H1 (cell line): ENCODE measurements at regions not wholly inside any gene's neighbourhood (a gene's known extent, or its start where the extent isn't known, plus 50 kb on each side); places are given as distances from the start of the nearest gene placed in this dataset.

Source experiments
- CTCF ChIA-PET: fragments of 300-600 bp; sonication (Branson Sonifier 250); formaldehyde crosslinking; loops from one replicate; lab custom pipeline; 2021; ENCODE audit not compliant: partially characterized antibody; lab: Charles Lee
- POLR2A ChIA-PET: fragments of 300-600 bp; sonication (Branson Sonifier 250); formaldehyde crosslinking; loops from one replicate; lab custom pipeline; 2021; ENCODE audit warnings: inconsistent platforms; ENCODE audit not compliant: partially characterized antibody; lab: Charles Lee
- DNase-seq, 2 experiments: peaks; one replicate each; pipeline versions ENCODE4 v3.0.0 to v3.0.0-alpha.2; 2010 to 2022; ENCODE audit warnings: low spot score in 2 of 2, low read depth in 1 of 2, mixed read lengths in 1 of 2
- FAIRE-seq: peaks from 2 replicates; lab custom pipeline; 2011; peaks lifted over from hg19 to GRCh38; lab: Jason Lieb, UNC
- H2AFZ ChIP-seq: 2 replicates; pipeline ENCODE4 v1.8.1; 2012; ENCODE audit warnings: low read length, inconsistent platforms
- H2AK5ac ChIP-seq: 2 replicates; pipeline ENCODE4 v1.6.1; 2013; ENCODE audit warnings: low read depth, low read length
- H2BK120ac ChIP-seq: replicated peaks from 2 replicates; pipeline ENCODE3; 2013; ENCODE audit warnings: low read depth, low read length, inconsistent platforms
- H2BK12ac ChIP-seq: 2 replicates; pipeline ENCODE4 v1.6.1; 2013; ENCODE audit warnings: low read depth, low read length
- H2BK15ac ChIP-seq: 2 replicates; pipeline ENCODE4 v1.6.1; 2013; ENCODE audit warnings: low read length
- H2BK20ac ChIP-seq: 2 replicates; pipeline ENCODE4 v1.6.1; 2013; ENCODE audit warnings: low read length
- H2BK5ac ChIP-seq: 2 replicates; pipeline ENCODE4 v1.6.1; 2013; ENCODE audit warnings: low read depth, low read length
- H3K14ac ChIP-seq: 2 replicates; pipeline ENCODE4 v1.6.1; 2013; ENCODE audit warnings: inconsistent platforms; ENCODE audit not compliant: insufficient read length
- H3K18ac ChIP-seq: 2 replicates; pipeline ENCODE4 v1.6.1; 2013; ENCODE audit warnings: low read length; ENCODE audit errors: extremely low read depth
- H3K23ac ChIP-seq: 2 replicates; pipeline ENCODE4 v1.6.1; 2013; ENCODE audit warnings: inconsistent platforms; ENCODE audit not compliant: insufficient read length
- H3K23me2 ChIP-seq: 2 replicates; pipeline ENCODE4 v1.6.1; 2013; ENCODE audit warnings: low read depth, low read length
- H3K27ac ChIP-seq: 2 replicates; pipeline ENCODE4 v1.6.1; 2011; ENCODE audit warnings: low read depth, low read length, inconsistent platforms
- H3K27me3 ChIP-seq, 4 experiments: replicated peaks in 1 of 4; 1 replicate in 1 of 4; 2 replicates in 3 of 4; pipeline versions ENCODE4 v1.6.1 to v1.8.1; 2011 to 2013; ENCODE audit warnings: low read length in 3 of 4, mild to moderate bottlenecking in 3 of 4, inconsistent platforms in 2 of 4, mixed read lengths in 2 of 4, moderate library complexity in 1 of 4; ENCODE audit not compliant: control insufficient read depth in 3 of 4, insufficient read depth in 3 of 4; ENCODE audit errors: extremely low read depth in 1 of 4
- H3K36me3 ChIP-seq, 4 experiments: 2 replicates each; pipeline versions ENCODE4 v1.6.1 to v1.8.1; 2011 to 2013; ENCODE audit warnings: mild to moderate bottlenecking in 4 of 4, low read length in 3 of 4, moderate library complexity in 2 of 4, control low read depth in 1 of 4, inconsistent platforms in 1 of 4; ENCODE audit not compliant: insufficient read depth in 4 of 4, control insufficient read depth in 2 of 4
- H3K4ac ChIP-seq: replicated peaks from 2 replicates; pipeline ENCODE3; 2013; ENCODE audit warnings: low read length, low read depth, mixed read lengths, inconsistent platforms; ENCODE audit not compliant: insufficient read length
- H3K4me1 ChIP-seq, 4 experiments: replicated peaks in 1 of 4; 1 replicate in 1 of 4; 2 replicates in 3 of 4; pipeline versions ENCODE4 v1.6.1 to v1.8.1; 2011 to 2013; ENCODE audit warnings: low read length in 3 of 4, inconsistent platforms in 2 of 4, mixed read lengths in 1 of 4; ENCODE audit not compliant: insufficient read depth in 4 of 4, control insufficient read depth in 3 of 4
- H3K4me2 ChIP-seq, 2 experiments: 2 replicates each; pipeline versions ENCODE4 v1.6.1 to v1.8.1; 2011 to 2013; ENCODE audit warnings: low read depth in 2 of 2, low read length in 2 of 2, control low read depth in 1 of 2, inconsistent platforms in 1 of 2, mild to moderate bottlenecking in 1 of 2; ENCODE audit not compliant: insufficient read depth in 1 of 2
- H3K4me3 ChIP-seq, 4 experiments: fragments of 200-600, 300-600 bp in 1 of 4; sonication (generic), shearing (Covaris generic), sonication (Bioruptor Twin) in 1 of 4; 2 replicates each; pipeline versions ENCODE4 v1.5.1 to v1.8.1; 2011 to 2016; ENCODE audit warnings: low read length in 4 of 4, low read depth in 3 of 4, control low read depth in 2 of 4, inconsistent platforms in 2 of 4, mild to moderate bottlenecking in 2 of 4, mixed read lengths in 1 of 4, moderate library complexity in 1 of 4; ENCODE audit not compliant: insufficient read depth in 2 of 4; ENCODE audit errors: extremely low read depth in 1 of 4
- H3K56ac ChIP-seq: replicated peaks from 2 replicates; pipeline ENCODE3; 2013; ENCODE audit warnings: low read depth, mild to moderate bottlenecking, mixed read lengths, low read length, inconsistent platforms; ENCODE audit not compliant: insufficient read length
- H3K79me1 ChIP-seq: 2 replicates; pipeline ENCODE4 v1.6.1; 2013; ENCODE audit warnings: low read depth, low read length, control low read depth
- H3K79me2 ChIP-seq, 2 experiments: 2 replicates each; pipeline versions ENCODE4 v1.6.1 to v1.8.1; 2012 to 2013; ENCODE audit warnings: low read length in 2 of 2, mild to moderate bottlenecking in 2 of 2, inconsistent platforms in 1 of 2; ENCODE audit not compliant: insufficient read depth in 2 of 2, control insufficient read depth in 1 of 2
- H3K9ac ChIP-seq, 4 experiments: replicated peaks in 1 of 4; 1 replicate in 1 of 4; 2 replicates in 3 of 4; pipeline versions ENCODE4 v1.6.1 to v1.8.1; 2011 to 2013; ENCODE audit warnings: low read depth in 3 of 4, low read length in 3 of 4, control low read depth in 2 of 4, mild to moderate bottlenecking in 2 of 4, moderate library complexity in 2 of 4, inconsistent platforms in 1 of 4; ENCODE audit errors: extremely low read depth in 1 of 4
- H3K9me3 ChIP-seq, 2 experiments: 2 replicates each; pipeline versions ENCODE4 v1.6.1 to v1.8.1; 2012 to 2013; ENCODE audit warnings: mild to moderate bottlenecking in 2 of 2, moderate library complexity in 2 of 2, control low read depth in 1 of 2, inconsistent platforms in 1 of 2, low read depth in 1 of 2, low read length in 1 of 2, mixed read lengths in 1 of 2; ENCODE audit not compliant: insufficient read depth in 2 of 2
- H4K20me1 ChIP-seq, 2 experiments: replicated peaks in 1 of 2; 2 replicates each; pipeline versions ENCODE3 to v1.8.1; 2011 to 2013; ENCODE audit warnings: inconsistent platforms in 2 of 2, low read length in 2 of 2, mild to moderate bottlenecking in 1 of 2; ENCODE audit not compliant: insufficient read depth in 2 of 2, control insufficient read depth in 1 of 2
- H4K5ac ChIP-seq: 2 replicates; pipeline ENCODE4 v1.6.1; 2013; ENCODE audit warnings: low read length, low read depth, mixed read lengths, inconsistent platforms; ENCODE audit not compliant: insufficient read length
- H4K8ac ChIP-seq: 2 replicates; pipeline ENCODE4 v1.8.0; 2013; ENCODE audit warnings: mild to moderate bottlenecking, moderate library complexity, low read length, inconsistent platforms; ENCODE audit not compliant: insufficient read depth; ENCODE audit errors: extremely low read depth
- H4K91ac ChIP-seq: replicated peaks from 2 replicates; pipeline ENCODE3; 2013; ENCODE audit warnings: low read length, mixed read lengths, inconsistent platforms; ENCODE audit not compliant: insufficient read length
- ATF3 ChIP-seq: IDR thresholded peaks from 2 replicates; pipeline ENCODE4 v1.6.1; 2011; ENCODE audit warnings: low read depth, mild to moderate bottlenecking, low read length; ENCODE audit not compliant: insufficient read depth
- CBX5 ChIP-seq: fragments of 300-800, 300-1000 bp; sonication (generic); IDR thresholded peaks from 2 replicates; pipeline ENCODE4 v1.7.1; 2016; ENCODE audit warnings: antibody characterized with exemption, low read length, low read depth
- CEBPB ChIP-seq: IDR thresholded peaks from 2 replicates; pipeline ENCODE4 v1.6.1; 2012; ENCODE audit warnings: low read depth, low read length
- CREB1 ChIP-seq: IDR thresholded peaks from 2 replicates; pipeline ENCODE4 v1.6.1; 2012; ENCODE audit warnings: inconsistent platforms
- GTF2F1 ChIP-seq: IDR thresholded peaks from 2 replicates; pipeline ENCODE4 v1.6.1; 2012; ENCODE audit warnings: low read depth, low read length, improper control_type of control experiment, borderline replicate concordance
- HDAC2 ChIP-seq, 2 experiments: fragments of 300-600 bp in 1 of 2; sonication (generic) in 1 of 2; IDR thresholded peaks; 2 replicates each; pipeline ENCODE4 v1.6.1; 2011 to 2012; ENCODE audit warnings: low read depth in 2 of 2, low read length in 2 of 2, mild to moderate bottlenecking in 2 of 2, moderate library complexity in 2 of 2, borderline replicate concordance in 1 of 2, inconsistent platforms in 1 of 2
- KDM4A ChIP-seq: IDR thresholded peaks from one replicate; pipeline ENCODE4 v1.7.1; 2012; ENCODE audit warnings: low read depth, mild to moderate bottlenecking, moderate library complexity, low read length, inconsistent platforms; ENCODE audit not compliant: severe bottlenecking
- NRF1 ChIP-seq: IDR thresholded peaks from 2 replicates; pipeline ENCODE4 v1.6.1; 2011; ENCODE audit warnings: mild to moderate bottlenecking, low read depth, low read length, improper control_type of control experiment
- POU5F1 ChIP-seq: IDR thresholded peaks from 2 replicates; pipeline ENCODE4 v1.6.1; 2011; ENCODE audit warnings: low read depth, mild to moderate bottlenecking, low read length, moderate library complexity
- RXRA ChIP-seq: IDR thresholded peaks from 2 replicates; pipeline ENCODE4 v1.6.1; 2011; ENCODE audit warnings: low read depth, mild to moderate bottlenecking, low read length, moderate library complexity; ENCODE audit not compliant: insufficient read depth
- TEAD4 ChIP-seq: IDR thresholded peaks from 2 replicates; pipeline ENCODE4 v1.6.1; 2012; ENCODE audit warnings: low read depth, low read length, inconsistent platforms, mixed read lengths
- WGBS, 2 experiments: shearing (Covaris generic) in 1 of 2; methylation state at CpG; one replicate each; pipeline versions ENCODE4 v1.1.6 to v1.1.7; 2013 to 2015; ENCODE audit warnings: low lambda C conversion rate in 2 of 2, mixed read lengths in 2 of 2, inconsistent platforms in 1 of 2, low coverage in 1 of 2, missing lambda C conversion rate in 1 of 2; ENCODE audit not compliant: insufficient replicate concordance in 2 of 2, insufficient coverage in 1 of 2, insufficient read length in 1 of 2; ENCODE audit errors: extremely low coverage in 1 of 2, missing lambda C conversion rate in 1 of 2; 5-methylcytosine and 5-hydroxymethylcytosine counted together
- TF ChIP-seq, protein P1 (sequence below), 3 experiments: IDR thresholded peaks; 1 replicate in 2 of 3; 2 replicates in 1 of 3; pipeline versions ENCODE4 v1.5.1 to v1.6.1; 2011; ENCODE audit warnings: low read length in 3 of 3, mild to moderate bottlenecking in 3 of 3, inconsistent platforms in 2 of 3, low read depth in 1 of 3, moderate library complexity in 1 of 3; ENCODE audit not compliant: insufficient read depth in 1 of 3; ENCODE audit errors: control extremely low read depth in 1 of 3

DNA sequence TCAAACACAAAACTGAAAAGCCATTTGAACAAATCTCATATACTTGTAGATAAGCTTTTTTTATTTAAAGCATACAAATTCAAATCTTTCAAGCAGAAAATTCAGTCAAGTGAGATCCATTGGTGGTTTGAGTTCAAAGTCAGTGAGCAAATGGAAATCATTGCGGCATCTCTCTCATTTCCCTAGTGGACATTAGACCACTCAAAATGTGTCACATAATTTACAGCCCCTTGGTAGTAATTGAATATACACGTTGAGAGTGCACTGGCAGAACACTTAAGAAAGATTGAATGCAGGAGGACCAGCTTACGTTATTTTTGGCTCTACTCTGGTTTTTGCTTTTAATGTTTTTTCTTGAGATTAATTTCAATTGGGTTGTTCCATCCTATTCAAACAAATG lies 633.7 kb downstream of the USP25 start:
- Histone ChIP-seq H3K18ac (no peak overlapping the region), H3K14ac (no peak overlapping the region), H3K4me3 (no peak overlapping the region), H2BK12ac (no peak overlapping the region), H2AFZ (no peak overlapping the region), H3K79me2 (no peaks in the 10 kb centered on the region), H3K9me3 (no peaks in the 10 kb centered on the region), H3K23me2 (no peaks in the 10 kb centered on the region), H3K27me3 (no peaks in the 10 kb centered on the region), H3K4me1 (no peaks in the 10 kb centered on the region), H2BK120ac (no peak overlapping the region), H3K9ac (no peak overlapping the region), H4K91ac (no peak overlapping the region), H3K4me2 (no peak overlapping the region), H3K4ac (no peak overlapping the region), H4K5ac (no peak overlapping the region), H4K20me1 (no peaks in the 10 kb centered on the region), H2BK5ac (no peak overlapping the region), H4K8ac (no peak overlapping the region), H3K27ac (no peak overlapping the region), H3K36me3 (no peaks in the 10 kb centered on the region), H3K79me1 (no peaks in the 10 kb centered on the region), H2AK5ac (no peak overlapping the region), H3K23ac (no peak overlapping the region), H3K56ac (no peak overlapping the region), H2BK15ac (no peak overlapping the region), H2BK20ac (no peak overlapping the region)
- ChIA-PET CTCF (interaction anchor here (0.9 kb wide), 1 partner anchor 233 kb away, joined by 3 read pairs; no protein-coding TSS in a partner anchor), POLR2A (no interaction called here)
- no peak for FAIRE-seq
- WGBS, 2 experiments: 93% methylated on average over 3 of the region's 3 CpGs; no CpG with 5 or more reads in 1 of the 2 experiments
- no peak for DNase-seq
- no peak for TF ChIP-seq CBX5
- TF ChIP-seq GTF2F1: no peak
- no peak for TF ChIP-seq NRF1
- TF ChIP-seq, protein P1, sequence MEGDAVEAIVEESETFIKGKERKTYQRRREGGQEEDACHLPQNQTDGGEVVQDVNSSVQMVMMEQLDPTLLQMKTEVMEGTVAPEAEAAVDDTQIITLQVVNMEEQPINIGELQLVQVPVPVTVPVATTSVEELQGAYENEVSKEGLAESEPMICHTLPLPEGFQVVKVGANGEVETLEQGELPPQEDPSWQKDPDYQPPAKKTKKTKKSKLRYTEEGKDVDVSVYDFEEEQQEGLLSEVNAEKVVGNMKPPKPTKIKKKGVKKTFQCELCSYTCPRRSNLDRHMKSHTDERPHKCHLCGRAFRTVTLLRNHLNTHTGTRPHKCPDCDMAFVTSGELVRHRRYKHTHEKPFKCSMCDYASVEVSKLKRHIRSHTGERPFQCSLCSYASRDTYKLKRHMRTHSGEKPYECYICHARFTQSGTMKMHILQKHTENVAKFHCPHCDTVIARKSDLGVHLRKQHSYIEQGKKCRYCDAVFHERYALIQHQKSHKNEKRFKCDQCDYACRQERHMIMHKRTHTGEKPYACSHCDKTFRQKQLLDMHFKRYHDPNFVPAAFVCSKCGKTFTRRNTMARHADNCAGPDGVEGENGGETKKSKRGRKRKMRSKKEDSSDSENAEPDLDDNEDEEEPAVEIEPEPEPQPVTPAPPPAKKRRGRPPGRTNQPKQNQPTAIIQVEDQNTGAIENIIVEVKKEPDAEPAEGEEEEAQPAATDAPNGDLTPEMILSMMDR (IDR thresholded peaks at IDR 0.05; ENCODE audit: control extremely low read depth in 1 of 3, insufficient read depth in 1 of 3, low read depth in 1 of 3, low read length in 3 of 3): no peak
- no peak for TF ChIP-seq POU5F1
- TF ChIP-seq RXRA: no peak
- TF ChIP-seq TEAD4: no peak
- no peak for TF ChIP-seq KDM4A
- no peak for TF ChIP-seq CEBPB
- no peak for TF ChIP-seq HDAC2 (IDR thresholded peaks at IDR 0.05; ENCODE audit: borderline replicate concordance in 1 of 2, low read depth in 2 of 2, low read length in 2 of 2)
- no peak for TF ChIP-seq ATF3
- no peak for TF ChIP-seq CREB1
